ENCODE measurements at regions not wholly inside any gene's neighbourhood (a gene's known extent, or its start where the extent isn't known, plus 50 kb on each side); places are given as distances from the start of the nearest gene placed in this dataset.

DNA sequence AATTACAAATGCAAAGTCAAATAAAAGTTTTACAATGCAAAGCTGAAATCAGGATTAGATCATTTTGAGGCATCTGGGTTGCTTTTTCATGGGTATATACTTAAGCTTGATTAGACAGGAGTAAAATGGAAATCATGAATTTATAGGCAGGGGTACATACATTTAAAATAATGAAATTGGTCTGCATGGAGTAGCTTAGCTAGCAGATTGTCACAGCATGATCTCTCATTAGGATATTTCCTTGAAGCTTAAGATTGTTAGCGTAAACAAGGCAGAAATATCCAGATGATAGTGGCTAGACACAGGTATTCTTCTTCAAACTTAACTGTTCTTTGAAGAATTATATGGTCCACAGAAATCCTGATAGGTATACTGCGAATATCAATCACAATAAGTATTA lies 1627.0 kb upstream of the PCDH20 start:
- Histone ChIP-seq H3K27me3 (no peaks in the 10 kb centered on the region), H3K4me1 (no peaks in the 10 kb centered on the region), H3K27ac (no peak overlapping the region), H3K9me3 (no peaks in the 10 kb centered on the region), H3K36me3 (no peaks in the 10 kb centered on the region), H3K4me3 (replicated peaks in 1 of 3) (no peak overlapping the region)
- 47 to 52% methylated on average over 2 of the region's 2 CpGs for WGBS, 2 donors
- TF ChIP-seq, protein P1, sequence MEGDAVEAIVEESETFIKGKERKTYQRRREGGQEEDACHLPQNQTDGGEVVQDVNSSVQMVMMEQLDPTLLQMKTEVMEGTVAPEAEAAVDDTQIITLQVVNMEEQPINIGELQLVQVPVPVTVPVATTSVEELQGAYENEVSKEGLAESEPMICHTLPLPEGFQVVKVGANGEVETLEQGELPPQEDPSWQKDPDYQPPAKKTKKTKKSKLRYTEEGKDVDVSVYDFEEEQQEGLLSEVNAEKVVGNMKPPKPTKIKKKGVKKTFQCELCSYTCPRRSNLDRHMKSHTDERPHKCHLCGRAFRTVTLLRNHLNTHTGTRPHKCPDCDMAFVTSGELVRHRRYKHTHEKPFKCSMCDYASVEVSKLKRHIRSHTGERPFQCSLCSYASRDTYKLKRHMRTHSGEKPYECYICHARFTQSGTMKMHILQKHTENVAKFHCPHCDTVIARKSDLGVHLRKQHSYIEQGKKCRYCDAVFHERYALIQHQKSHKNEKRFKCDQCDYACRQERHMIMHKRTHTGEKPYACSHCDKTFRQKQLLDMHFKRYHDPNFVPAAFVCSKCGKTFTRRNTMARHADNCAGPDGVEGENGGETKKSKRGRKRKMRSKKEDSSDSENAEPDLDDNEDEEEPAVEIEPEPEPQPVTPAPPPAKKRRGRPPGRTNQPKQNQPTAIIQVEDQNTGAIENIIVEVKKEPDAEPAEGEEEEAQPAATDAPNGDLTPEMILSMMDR (IDR thresholded peaks at IDR 0.05): no peak
- no peak for TF ChIP-seq POLR2A (IDR thresholded peaks at IDR 0.05)
- DNase-seq: no peak
- intact Hi-C loops (cut with DNase I): no loop called here

DNA sequence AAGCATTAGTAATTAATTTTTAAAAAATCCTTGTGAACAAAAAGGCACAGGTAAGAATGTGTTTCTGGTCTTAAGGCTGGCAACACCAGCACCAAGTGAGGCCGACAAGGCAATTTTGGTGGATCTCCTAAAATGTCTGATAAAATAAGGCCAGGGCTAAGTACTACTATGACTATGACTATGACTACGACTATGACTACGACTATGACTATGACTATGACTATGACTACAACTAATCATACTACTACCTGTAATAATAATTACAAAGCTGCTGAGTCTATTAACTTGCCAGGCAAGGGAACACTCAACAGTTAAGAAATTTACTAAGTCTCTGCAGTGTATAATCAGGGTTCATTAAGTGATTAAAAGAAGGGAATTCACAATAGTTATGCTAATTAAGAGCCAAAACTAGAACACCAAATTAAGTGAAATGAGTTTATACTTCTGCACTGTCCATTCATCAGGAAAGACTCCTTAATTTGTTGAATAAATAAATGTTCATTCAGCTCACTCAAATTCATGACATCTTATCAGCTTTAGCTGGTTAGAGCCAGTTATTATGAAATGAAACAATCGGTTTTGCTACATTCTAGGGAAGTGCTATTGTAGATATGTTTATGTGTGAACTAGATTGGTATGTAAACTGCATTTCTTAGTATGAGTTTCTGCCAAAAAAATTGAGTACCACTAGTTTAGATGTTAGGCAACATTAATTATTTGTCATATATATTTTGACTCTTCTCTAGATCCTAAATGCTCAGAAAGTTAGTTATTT lies 1626.2 kb upstream of the PCDH20 start:
- TF ChIP-seq POLR2A (IDR thresholded peaks at IDR 0.05): no peak
- TF ChIP-seq, protein P1 (IDR thresholded peaks at IDR 0.05): no peak
- Histone ChIP-seq H3K9me3 (no peaks in the 10 kb centered on the region), H3K27me3 (no peaks in the 10 kb centered on the region), H3K27ac (no peak overlapping the region), H3K4me3 (replicated peaks in 1 of 3) (no peak overlapping the region), H3K36me3 (no peaks in the 10 kb centered on the region), H3K4me1 (no peaks in the 10 kb centered on the region)
- intact Hi-C loops (cut with DNase I): no loop called here
- no peak for DNase-seq
- WGBS, 2 donors: 89 to 90% methylated on average over 4 of the region's 4 CpGs

DNA sequence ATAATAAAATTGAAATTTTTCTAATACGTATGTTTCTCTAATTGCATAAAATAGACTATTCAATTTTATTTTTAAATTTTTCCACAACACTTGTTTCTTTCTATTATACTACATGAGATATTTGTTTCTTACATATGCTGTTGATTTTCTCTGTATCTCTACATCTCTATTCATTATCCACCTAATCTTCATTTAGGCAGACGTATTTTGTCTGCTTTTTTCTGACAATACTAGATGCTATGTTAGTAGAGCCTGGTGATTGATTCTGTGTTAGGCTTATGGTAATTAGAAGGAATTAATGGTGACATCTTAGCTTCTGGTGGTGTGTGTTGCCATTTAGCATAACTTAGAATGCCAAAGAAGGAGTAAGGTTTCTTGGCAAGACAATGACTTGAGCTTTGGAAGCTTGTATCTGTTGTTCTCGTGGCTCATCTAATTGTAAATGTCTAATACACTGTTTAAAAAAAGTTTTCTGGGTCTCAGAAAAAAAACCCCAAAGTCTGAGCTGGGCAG lies 1610.7 kb upstream of the PCDH20 start:
- intact Hi-C loops (cut with DNase I): no loop called here
- no peak for DNase-seq
- no peak overlapping the region for H3K27ac ChIP-seq
- no peak for TF ChIP-seq POLR2A (IDR thresholded peaks at IDR 0.05)
- TF ChIP-seq, protein P1 (IDR thresholded peaks at IDR 0.05): no peak
- no peaks in the 10 kb centered on the region for H3K4me1 ChIP-seq
- 83 to 88% methylated on average over 3 of the region's 3 CpGs for WGBS, 2 donors
- no peaks in the 10 kb centered on the region for H3K36me3 ChIP-seq
- H3K4me3 ChIP-seq (replicated peaks in 1 of 3): no peak overlapping the region
- H3K9me3 ChIP-seq: no peaks in the 10 kb centered on the region
- no peaks in the 10 kb centered on the region for H3K27me3 ChIP-seq

DNA sequence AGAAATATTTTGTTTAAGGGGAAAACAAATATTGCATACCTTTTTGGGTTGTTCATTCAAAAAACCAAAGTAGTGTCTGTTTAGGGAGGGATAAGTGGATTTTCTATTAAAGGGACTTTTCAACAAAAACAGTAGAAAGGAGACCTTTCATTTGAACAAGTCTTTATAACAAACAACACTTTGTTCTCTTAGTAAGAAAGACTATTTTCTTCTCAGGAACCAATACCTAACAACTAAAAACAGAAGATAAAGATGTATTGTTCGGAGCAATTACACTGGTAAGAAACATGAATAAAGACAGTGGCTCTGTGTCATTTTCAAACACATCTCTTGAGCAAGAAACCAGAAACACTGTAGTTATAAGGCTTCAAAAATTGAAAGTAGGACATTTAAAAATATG lies 1610.1 kb upstream of the PCDH20 start:
- H3K27ac ChIP-seq: no peak overlapping the region
- DNase-seq: no peak
- no peak overlapping the region for H3K4me3 ChIP-seq (replicated peaks in 1 of 3)
- H3K36me3 ChIP-seq: no peaks in the 10 kb centered on the region
- no peaks in the 10 kb centered on the region for H3K27me3 ChIP-seq
- intact Hi-C loops (cut with DNase I): no loop called here
- TF ChIP-seq POLR2A (IDR thresholded peaks at IDR 0.05): no peak
- TF ChIP-seq, protein P1 (IDR thresholded peaks at IDR 0.05): no peak
- no peaks in the 10 kb centered on the region for H3K4me1 ChIP-seq
- no peaks in the 10 kb centered on the region for H3K9me3 ChIP-seq
- WGBS, 2 donors: 78 to 81% methylated on average over 1 of the region's 1 CpG

DNA sequence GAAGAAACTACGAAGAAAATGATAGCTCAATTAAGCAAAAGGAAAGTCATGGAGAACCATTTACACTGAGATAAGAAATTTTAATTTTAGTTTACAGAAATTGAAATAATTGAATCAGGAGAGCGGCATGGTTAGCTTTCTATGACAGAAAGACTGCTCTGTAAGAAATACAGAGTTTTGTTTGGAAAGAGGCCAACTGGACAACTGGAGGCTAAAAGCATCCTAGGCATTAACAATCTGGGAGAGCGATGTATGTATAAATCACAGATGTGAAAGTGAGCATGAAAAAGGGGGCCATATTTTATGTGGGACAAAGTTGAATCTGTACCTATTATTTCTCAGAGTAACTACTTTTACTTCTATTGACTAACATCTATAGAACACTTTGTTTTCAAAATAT lies 1608.8 kb upstream of the PCDH20 start:
- H3K4me3 ChIP-seq (replicated peaks in 1 of 3): no peak overlapping the region
- TF ChIP-seq, protein P1 (IDR thresholded peaks at IDR 0.05): no peak
- no peak for TF ChIP-seq POLR2A (IDR thresholded peaks at IDR 0.05)
- 71% methylated on average over 3 of the region's 3 CpGs for WGBS, 2 donors
- no peaks in the 10 kb centered on the region for H3K36me3 ChIP-seq
- no peak for DNase-seq
- H3K27me3 ChIP-seq: no peaks in the 10 kb centered on the region
- no peaks in the 10 kb centered on the region for H3K4me1 ChIP-seq
- no peak overlapping the region for H3K27ac ChIP-seq
- no peaks in the 10 kb centered on the region for H3K9me3 ChIP-seq
- intact Hi-C loops (cut with DNase I): no loop called here
